Right lobe of liver (tissue), 6 donors: ENCODE measurements at regions not wholly inside any gene's neighbourhood (a gene's known extent, or its start where the extent isn't known, plus 50 kb on each side); places are given as distances from the start of the nearest gene placed in this dataset.

ENCODE experiments used
- ATAC-seq, 4 donors: fragments of 200-7000 bp; cut with Tn5 transposase; one replicate each; pipeline ENCODE4 v1.9.1; 2020; ENCODE audit warnings: mild to moderate bottlenecking in 4 of 4, moderate library complexity in 4 of 4
- DNase-seq, 3 donors: peaks; one replicate each; pipeline ENCODE4 v3.0.0-alpha.2; 2020
- H3K27ac ChIP-seq, 3 donors: fragments of 200-600 bp; one replicate each; pipeline ENCODE4 v1.8.0; 2022
- H3K27me3 ChIP-seq, 2 donors: fragments of 200-600 bp; one replicate each; pipeline ENCODE4 v1.8.0; 2022
- H3K36me3 ChIP-seq, 4 donors: fragments of 200-600 bp; sonication (generic) in 1 of 4; one replicate each; pipeline versions ENCODE4 v1.5.1 to v1.8.0; 2017 to 2022; ENCODE audit warnings: control low read depth in 1 of 4
- H3K4me1 ChIP-seq, 4 donors: fragments of 200-600 bp; sonication (generic) in 1 of 4; one replicate each; pipeline versions ENCODE4 v1.5.1 to v1.8.0; 2017 to 2022; ENCODE audit warnings: control low read depth in 1 of 4
- H3K4me3 ChIP-seq, 3 donors: fragments of 200-600 bp; one replicate each; pipeline ENCODE4 v1.8.0; 2022
- H3K9me3 ChIP-seq, 4 donors: fragments of 200-600 bp; sonication (generic) in 1 of 4; one replicate each; pipeline versions ENCODE4 v1.5.1 to v1.8.0; 2017 to 2022; ENCODE audit warnings: control low read depth in 1 of 4
- CTCF ChIP-seq, 4 donors: fragments of 200-600 bp in 3 of 4; fragments of 450-650 bp in 1 of 4; IDR thresholded peaks; one replicate each; pipeline versions ENCODE4 v1.5.1 to v1.8.0; 2016 to 2022; ENCODE audit warnings: antibody characterized with exemption in 4 of 4, mild to moderate bottlenecking in 2 of 4
- POLR2A ChIP-seq: fragments of 450-650 bp; IDR thresholded peaks from one replicate; pipeline ENCODE4 v1.6.1; 2017; ENCODE audit warnings: antibody characterized with exemption, mild to moderate bottlenecking
- WGBS: methylation state at CpG from one replicate; pipeline ENCODE4 v1.1.6; 2018; ENCODE audit warnings: low coverage, low lambda C conversion rate; ENCODE audit not compliant: insufficient coverage; ENCODE audit errors: missing lambda C conversion rate; 5-methylcytosine and 5-hydroxymethylcytosine counted together
- intact Hi-C, 2 donors: fragments of 100-400 bp; cut with DNase I; formaldehyde crosslinking; loops; one replicate each; pipeline versions ENCODE4 v1.11.2 to v1.14.1; 2022
- donor health status: DM: no; HTN: yes; CAD: no.
- donor health status: DM: no; HTN: no; CAD: no.
- donor health status: DM: no; HTN: no; CAD: no.
- donor health status: DM: no; HTN: yes; CAD: no.
- donor health status: DM: no; HTN: yes; CAD: no.

- no peaks in the 10 kb centered on the region for H3K36me3 ChIP-seq
- ATAC-seq (peak in 3 of 4 donors; percentile 32 to 42 (median 42)), DNase-seq (no peak)
- no peak overlapping the region for H3K27ac ChIP-seq
- no peaks in the 10 kb centered on the region for H3K4me1 ChIP-seq
- TF ChIP-seq POLR2A, result no peak
- no peak for TF ChIP-seq CTCF (IDR thresholded peaks at IDR 0.05)
- WGBS, result 77% methylated on average over 4 of the region's 4 CpGs
- intact Hi-C loops, result no loop called here
- no peak overlapping the region for H3K4me3 ChIP-seq
- no peaks in the 10 kb centered on the region for H3K9me3 ChIP-seq
- no peaks in the 10 kb centered on the region for H3K27me3 ChIP-seq
Observed at GRCh38 chr6:137970368-137970767, 103.3 kb downstream of the TNFAIP3 start.

- Histone ChIP-seq H3K36me3 (no peaks in the 10 kb centered on the region), H3K4me3 (no peak overlapping the region), H3K9me3 (no peaks in the 10 kb centered on the region), H3K4me1 (no peaks in the 10 kb centered on the region), H3K27ac (no peak overlapping the region), H3K27me3 (no peaks in the 10 kb centered on the region)
- no peak for DNase-seq
- intact Hi-C loops, result no loop called here
- no peak for ATAC-seq
- WGBS, result 63% methylated on average over 3 of the region's 4 CpGs
- TF ChIP-seq CTCF (IDR thresholded peaks at IDR 0.05), result no peak
- no peak for TF ChIP-seq POLR2A
Observed at GRCh38 chr6:137973201-137973600, 106.1 kb downstream of the TNFAIP3 start.

- TF ChIP-seq CTCF (IDR thresholded peaks at IDR 0.05), result peak; percentile 23 to 35 (median 26)
- no peak for TF ChIP-seq POLR2A
- WGBS, result 24% methylated on average over 6 of the region's 6 CpGs
- ATAC-seq, result peak in 2 of 4 donors; percentile 27 to 50
- no peak for DNase-seq
- no peaks in the 10 kb centered on the region for H3K4me1 ChIP-seq
- H3K4me3 ChIP-seq, result no peak overlapping the region
- H3K9me3 ChIP-seq, result no peaks in the 10 kb centered on the region
- H3K27me3 ChIP-seq, result no peaks in the 10 kb centered on the region
- no peaks in the 10 kb centered on the region for H3K36me3 ChIP-seq
- intact Hi-C loops, result no loop called here
- H3K27ac ChIP-seq, result no peak overlapping the region
Observed at GRCh38 chr6:137975188-137975940, 108.3 kb downstream of the TNFAIP3 start.

- H3K9me3 ChIP-seq, result no peaks in the 10 kb centered on the region
- intact Hi-C loops, result no loop called here
- ATAC-seq (no peak), DNase-seq (no peak)
- no peak overlapping the region for H3K27ac ChIP-seq
- no peaks in the 10 kb centered on the region for H3K27me3 ChIP-seq
- TF ChIP-seq POLR2A (no peak), CTCF (IDR thresholded peaks at IDR 0.05) (no peak)
- no peak overlapping the region for H3K4me3 ChIP-seq
- no peaks in the 10 kb centered on the region for H3K36me3 ChIP-seq
- H3K4me1 ChIP-seq, result no peaks in the 10 kb centered on the region
Observed at GRCh38 chr6:137976430-137976829, 109.4 kb downstream of the TNFAIP3 start.
